HG03354 (cell line): ENCODE measurements at regions not wholly inside any gene's neighbourhood (a gene's known extent, or its start where the extent isn't known, plus 50 kb on each side); places are given as distances from the start of the nearest gene placed in this dataset.

Source experiments
- ATAC-seq: cut with Tn5 transposase; IDR thresholded peaks from one replicate; pipeline ENCODE4 v1.9.1; 2021; ENCODE audit warnings: mild to moderate bottlenecking; ENCODE audit not compliant: unreplicated experiment, poor library complexity, severe bottlenecking

DNA sequence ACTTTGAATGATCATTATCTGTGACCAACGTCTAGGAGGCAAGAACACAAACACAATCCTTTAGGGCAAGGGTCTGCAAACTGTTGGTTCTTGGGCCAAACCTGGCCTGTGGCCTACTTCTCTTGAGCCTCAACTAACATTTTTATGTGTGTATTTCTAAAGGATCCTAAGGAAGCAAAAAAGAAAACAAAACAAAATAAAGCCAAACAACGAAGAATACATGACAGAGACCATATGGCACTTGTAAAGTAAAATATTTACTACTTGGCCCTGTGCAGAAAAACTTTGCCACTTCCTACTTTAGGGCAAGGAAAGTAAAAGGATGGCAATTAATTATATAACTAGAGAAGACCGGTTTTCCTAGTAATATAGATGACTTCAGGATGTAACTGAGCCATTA lies 1056.2 kb downstream of the EPHA7 start:
- ATAC-seq: no peak

DNA sequence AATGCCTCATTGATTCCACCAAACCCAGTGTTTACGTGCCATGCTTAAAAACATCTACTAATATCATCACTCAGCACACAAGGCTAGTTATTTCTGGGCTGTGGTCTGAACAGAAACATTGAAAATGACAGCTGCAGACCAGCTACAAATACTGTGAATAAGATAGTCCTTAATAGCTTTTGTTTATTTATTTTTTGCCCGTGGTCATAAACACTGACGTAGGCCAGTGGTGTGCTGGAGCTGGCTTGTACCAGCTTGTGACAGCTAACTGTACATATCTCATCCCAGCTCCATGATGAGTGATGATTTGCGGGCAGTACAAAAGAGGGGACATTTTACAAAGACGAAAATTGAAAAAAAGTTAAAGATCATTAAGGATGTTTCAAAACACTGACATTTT lies 1057.0 kb downstream of the EPHA7 start:
- no peak for ATAC-seq

DNA sequence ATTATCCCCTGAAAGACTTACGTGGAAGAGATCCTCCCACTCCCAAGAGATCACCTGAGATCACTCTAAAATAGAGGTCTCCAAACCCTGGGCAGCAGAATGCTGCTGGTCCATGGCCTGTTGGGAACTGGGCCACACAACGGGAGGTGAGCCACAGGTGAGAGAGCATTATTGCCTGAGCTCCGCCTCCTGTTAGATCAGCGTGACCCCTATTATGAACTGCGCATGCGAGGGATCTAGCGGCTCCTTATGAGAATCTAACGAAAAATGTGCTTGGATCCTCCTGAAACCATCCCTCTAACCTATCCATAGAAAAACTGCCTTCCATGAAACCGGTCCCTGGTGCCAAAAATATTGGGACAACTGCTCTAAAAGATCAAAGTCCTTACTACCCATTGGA lies 1057.4 kb downstream of the EPHA7 start:
- ATAC-seq: no peak

DNA sequence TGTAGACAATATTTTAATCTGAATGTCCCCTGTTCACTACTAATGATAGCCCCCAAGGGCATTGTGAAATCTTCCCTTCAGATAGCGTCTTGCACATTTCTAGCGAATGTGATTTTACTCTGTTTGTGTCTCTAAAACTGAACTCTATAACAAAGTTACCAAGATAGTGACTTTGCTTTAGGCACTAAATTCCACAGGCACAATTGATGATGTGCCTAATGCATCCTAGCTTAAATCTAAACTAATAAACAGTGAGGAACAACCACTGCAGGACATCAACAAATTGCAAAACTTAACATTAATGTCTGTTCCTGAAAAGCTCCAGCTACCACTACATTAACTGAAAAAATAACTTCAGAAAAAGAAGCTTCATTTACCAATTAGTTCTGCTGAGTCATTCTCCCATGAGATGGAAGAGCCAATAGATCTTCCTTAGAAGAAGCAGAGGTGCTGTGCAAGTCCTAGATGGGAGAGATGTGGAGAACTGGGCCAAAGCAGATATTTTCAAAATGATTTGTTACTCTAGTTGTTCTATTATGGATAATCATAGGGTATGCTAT lies 1065.0 kb downstream of the EPHA7 start:
- no peak for ATAC-seq

DNA sequence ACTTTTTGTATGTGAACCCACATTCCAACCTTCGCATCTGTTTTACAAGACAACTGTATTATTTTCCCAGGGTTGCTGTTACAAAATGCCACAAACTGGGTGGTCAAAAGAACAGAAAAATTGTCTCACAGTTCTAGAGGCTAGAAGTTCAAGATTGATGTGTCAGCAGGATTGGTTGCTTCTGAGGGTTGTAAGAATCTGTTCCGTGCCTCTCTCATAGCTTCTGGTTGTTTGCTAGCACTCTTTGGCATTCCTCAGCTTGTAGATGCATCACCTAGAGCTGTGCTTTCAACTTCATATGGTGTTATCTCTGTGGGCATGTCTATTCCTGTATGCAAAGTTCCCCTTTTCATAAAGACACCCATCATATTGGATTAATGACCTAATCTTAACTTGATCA lies 1067.2 kb downstream of the EPHA7 start:
- ATAC-seq: no peak

DNA sequence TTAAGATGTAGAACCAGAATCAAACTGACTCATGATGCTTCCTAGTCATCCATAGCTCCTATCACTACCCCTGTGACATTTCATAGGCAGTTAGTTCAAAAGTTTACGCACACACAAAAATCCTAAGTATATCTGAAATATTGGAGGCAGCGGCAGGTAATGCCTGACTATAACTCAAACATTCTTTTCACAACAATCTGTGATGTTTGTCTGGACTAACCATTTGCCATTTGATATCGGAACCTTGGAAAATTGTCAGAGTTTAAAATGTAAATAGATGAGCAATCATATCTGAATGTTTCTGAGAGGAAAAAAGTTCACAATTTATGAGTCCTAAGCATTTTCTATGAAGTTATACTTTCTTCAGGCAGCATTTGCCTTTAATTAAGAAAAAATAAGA lies 1078.2 kb downstream of the EPHA7 start:
- no peak for ATAC-seq

DNA sequence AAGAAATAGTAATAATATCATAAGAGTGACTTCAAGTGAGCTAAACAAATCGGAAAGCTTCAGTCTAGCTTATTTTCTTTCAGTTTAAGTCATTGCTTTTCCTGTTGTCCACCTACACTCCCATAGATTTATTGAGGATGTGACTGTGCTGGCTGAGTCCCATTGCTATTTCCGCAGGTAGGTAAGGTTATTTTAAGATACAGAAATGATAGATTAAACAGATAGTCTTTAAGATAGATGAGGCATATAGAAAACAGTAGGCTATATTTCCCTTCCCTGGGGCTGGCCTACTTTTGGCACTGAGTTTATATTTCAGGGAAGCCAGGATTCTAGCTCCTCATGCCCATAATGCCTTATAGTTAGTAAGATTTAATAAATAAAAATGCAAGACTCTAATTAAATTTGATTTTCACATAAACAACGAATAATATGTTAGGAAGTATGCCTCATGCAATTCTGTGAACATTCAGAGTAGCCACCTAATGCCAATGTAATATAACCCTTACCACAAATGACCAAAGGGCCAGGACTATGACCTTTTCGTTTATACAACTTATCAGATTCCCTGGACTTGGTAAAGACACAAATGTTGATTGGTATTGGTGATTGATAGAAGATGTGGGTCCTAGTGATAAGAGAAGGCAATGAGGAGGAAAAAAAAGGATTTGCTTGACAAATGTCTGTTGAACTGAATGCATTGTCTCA lies 1079.3 kb downstream of the EPHA7 start:
- ATAC-seq: no peak

DNA sequence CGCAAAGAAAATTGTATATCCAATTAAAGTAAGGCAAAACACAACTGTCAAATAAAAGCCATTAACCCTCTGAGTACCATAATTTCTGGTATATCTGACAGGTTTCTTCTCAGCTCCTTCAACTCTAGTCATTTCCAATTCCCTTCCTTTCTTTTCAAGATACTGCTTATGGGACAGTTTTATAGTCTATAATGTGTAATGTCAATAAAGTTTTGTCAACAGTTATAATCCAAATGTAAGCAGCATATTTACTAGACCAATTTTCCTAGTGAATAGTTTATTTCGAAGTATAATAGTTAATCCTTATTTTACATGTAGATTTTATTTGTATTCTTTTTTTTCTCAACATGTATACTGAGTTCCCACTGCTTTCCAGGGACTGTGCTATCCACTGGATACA lies 1081.8 kb downstream of the EPHA7 start:
- ATAC-seq: no peak

DNA sequence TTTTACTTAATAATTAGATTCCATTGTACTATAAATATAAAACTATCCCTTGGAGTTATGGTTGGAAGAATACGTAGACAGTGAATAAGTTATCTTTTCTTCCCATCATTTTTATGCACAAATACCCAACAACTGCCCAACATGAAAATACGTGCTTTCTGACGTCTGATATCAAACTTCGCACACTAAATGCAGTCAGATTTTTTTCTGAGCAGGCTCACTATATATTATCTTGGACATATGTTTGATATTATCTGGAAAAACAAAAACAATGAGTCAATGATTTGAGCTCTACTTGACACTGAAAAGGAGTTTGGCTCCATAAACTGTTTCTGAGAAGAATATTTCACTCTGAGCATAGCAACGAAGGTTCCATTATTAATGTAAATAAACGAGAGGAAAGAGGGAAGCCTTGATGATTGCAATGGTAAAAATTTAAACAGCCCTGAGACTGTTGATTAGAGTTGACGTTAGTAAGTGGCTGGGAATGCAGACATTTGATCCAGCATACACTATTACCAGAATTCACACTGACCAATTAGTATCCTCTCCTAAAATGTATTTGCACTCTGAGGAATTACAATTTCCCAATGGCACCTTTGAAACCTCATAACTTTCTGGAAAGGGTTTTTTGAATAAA lies 1090.0 kb downstream of the EPHA7 start:
- ATAC-seq: no peak

DNA sequence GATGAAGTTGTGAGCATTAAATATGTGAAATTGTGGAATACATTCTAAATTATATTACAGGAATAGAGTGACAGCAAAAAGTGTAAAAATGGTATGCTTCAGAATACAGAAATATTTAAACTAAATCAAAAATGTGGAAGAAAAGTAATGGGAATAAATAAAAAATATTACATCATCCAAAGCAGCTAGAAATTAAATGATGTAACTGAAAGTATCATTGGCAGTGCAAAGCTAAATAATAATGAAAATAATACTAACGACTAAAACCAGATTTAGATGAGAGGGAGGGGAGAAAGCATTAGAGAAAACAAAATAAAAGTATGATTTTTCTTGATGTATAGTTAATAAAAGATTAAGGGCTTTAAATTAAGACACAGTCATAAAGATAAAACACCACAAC lies 1104.0 kb downstream of the EPHA7 start:
- ATAC-seq: no peak

DNA sequence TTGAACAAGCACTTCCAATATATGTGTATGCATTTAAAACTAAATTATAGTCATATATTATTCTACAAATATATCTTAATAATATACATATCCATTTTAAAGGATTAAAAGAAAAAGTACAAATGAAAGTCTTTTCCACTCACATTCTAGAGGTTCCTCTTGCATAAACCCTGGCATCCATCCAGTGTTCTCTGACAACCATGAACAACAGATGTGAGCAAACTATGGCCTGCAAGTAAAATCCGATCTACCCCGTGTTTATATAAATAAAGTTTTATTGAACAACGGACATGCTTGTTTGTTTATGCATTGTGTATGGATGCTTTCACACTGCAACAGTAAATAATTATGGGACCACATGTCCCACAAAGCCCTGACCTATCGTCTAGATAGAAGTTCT lies 1122.3 kb downstream of the EPHA7 start:
- no peak for ATAC-seq

DNA sequence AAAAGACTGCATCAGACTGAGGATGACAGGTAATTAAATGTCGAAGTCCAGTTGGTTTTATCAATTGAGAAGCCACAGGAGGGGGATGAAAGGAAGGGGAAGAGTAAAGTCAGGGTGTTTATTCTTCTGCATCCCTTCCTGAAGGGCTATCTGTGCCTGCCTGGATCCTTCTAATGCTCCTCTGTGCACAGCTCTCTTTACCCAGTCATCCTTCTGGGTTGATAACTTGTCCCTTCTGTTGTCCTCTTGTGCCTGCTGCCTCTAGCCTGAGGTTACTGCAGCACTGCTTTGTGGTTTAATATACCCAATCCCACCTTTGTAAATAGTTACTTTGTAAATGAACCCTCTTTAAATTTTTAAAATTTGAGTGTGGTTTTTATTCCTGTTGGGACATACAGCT lies 1127.3 kb downstream of the EPHA7 start:
- ATAC-seq: no peak

DNA sequence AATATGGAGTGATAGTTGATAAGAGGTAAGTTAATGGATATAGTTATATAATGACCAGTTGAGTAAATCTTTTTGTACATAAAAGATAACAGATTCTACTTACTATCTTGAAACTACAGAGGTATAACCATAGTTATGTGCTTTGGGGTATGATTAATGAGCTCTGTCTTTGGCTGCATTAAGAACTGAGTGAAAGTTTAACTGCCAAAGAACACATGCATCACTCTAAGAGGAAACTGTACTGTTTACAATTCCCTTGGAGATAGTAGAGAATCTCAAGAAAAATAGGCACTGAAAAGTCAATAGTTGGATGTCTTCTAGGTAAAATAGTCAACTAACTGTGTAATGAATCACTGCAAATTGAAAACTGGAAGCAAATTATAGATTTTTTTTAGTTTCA lies 1129.5 kb downstream of the EPHA7 start:
- ATAC-seq: no peak

DNA sequence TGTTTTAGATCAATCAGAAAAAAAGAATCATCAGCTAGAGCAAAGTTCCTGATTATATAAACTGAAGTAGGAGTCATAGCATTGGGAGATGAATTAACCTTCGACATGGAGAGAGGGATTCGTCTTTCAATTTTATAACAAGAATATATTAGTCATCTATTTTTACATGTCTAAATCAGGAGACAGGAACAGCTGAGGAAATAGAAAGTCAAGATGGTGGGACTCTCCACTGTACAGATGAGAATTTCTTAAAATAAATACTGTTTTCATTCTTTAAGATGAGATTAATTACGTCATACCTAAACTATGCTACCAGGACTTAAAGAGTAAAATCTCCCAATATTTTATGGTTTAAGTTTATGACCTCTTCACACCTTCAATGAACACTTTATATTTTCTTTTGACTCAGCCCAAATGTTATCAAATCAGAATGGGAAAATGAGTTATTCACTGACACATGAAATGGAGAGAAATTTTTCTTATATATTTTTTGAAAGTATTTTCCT lies 1137.7 kb downstream of the EPHA7 start:
- no peak for ATAC-seq

DNA sequence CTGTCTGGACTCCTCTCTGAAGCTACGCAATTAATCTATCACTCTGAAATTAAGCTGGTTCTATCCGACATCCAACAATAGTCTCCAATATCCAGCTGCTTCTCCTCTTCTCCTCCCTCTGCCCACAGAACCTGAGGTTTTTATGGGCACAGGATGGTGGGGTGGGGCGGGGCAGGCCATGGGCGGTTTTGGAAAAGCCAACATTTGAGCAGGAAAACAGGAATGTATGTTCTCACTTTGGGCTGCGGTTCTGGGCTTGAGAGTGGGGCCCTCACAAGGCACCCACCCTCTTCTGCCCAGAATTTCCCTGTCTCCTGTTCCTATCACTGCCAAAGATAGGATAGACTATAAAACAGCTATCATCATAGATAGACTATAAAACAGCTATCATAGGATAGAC lies 1144.2 kb downstream of the EPHA7 start:
- no peak for ATAC-seq

DNA sequence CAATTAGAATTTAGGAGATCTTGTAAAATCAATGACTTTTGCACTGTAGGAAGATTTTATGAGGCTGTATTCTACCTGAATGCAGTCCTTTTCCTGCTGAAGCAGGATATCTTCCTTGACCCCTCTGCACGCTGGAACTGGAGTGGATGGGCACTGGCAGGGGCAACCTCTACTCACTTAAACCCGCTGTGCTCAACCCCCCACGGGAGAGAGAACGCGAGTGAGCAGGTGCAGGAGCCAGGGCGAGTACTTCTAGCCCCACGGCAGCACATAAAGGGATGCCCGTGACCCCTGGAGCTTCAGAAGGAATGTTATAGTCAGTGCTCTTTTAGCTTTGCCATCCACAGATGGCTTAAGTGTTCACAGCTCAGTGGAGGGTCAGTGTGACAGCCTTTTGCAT lies 1144.8 kb downstream of the EPHA7 start:
- no peak for ATAC-seq

DNA sequence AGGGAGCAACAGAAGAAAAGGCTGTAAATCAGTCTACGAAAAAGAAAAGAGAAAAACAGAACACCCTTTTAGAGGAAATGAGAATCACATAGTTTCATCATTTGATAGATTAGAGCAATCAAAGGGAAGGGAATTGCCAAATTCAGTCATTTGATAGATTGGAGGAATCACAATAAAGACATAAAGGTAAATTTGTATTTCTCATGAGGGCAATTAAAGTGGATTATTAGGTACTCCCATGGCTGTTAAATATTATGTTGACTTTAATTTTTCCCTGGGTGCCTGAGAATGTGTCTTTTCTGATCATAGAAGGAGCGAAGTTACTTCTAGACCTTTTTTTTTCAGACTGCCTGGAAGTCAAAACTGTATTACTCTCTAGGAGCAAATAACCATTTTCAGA lies 1145.7 kb downstream of the EPHA7 start:
- no peak for ATAC-seq

DNA sequence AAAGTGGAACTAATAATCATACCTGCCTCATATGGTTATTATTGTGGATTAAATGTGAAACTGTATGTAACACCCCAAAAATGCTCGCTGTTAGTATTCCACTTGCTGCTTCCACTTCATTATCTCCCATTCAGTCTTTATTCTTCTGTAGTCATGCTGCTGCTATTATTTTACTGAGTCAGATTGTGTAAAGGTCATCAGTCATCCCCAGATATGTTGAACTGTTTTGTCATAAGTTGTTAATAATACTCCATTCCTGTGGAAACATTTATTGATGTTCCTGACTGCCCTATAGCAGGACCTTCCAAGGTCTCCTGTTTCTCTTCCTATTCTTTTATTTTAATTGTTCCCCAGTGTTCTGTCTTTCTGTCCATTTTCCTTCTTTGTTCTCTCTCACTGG lies 1148.3 kb downstream of the EPHA7 start:
- no peak for ATAC-seq

DNA sequence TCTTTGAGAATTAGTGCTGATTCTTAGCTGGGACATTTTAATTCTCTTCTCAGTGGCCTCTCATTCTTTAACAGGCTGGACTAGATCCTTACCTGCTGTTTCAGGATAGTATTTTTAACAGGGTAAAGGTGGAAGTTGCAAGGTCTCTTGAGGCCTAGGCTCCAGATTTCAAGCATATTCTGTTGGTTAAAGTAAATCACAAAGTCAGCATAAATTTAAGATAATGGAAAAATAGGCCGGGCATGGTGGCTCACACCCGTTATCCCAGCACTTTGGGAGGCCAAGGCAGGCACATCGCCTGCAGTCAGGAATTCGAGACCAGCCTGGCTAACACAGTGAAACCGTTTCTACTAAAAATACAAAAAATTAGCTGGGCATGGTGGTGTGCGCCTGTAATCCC lies 1149.0 kb downstream of the EPHA7 start:
- no peak for ATAC-seq

DNA sequence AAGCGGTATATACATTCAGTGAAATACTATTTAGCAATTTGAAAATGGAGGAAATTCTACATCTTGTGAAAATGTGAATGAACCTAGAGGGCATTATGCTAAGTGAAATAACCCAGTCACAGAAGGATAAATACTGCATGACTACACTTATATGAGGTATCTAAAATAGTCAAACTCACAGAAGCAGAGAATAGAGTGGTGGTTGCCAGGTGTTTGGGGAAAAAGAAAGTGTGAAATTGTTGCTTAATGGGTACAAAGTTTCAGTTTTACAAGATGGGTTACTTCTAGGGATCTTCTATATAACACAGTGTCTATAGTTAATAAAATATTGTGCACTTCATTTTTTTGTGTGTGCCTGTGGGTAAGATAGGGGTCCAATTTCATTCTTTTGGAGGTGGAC lies 1152.0 kb downstream of the EPHA7 start:
- ATAC-seq: no peak

DNA sequence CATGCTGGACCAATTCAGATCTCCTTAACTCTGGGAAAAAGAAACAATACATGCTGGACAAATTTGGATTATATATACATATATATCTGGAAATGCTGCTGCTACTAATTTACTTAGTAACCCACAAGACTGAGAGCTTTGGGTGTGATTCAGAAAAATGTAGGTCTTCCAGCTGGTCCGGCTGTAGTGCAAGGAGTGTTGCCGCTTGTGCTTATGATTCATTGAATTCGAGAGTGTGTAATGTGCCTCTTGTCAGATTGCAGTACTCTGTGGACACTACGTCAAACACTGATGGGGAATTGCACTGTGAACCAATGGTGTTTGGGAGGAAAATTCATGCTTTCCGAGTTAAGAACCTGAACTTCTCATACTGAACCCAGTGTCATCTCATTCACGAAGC lies 1155.5 kb downstream of the EPHA7 start:
- ATAC-seq: no peak
